Stimulated activated CD4-positive, alpha-beta T cell treated with anti-CD3 and anti-CD28 coated beads, Interleukin-12 subunit alpha, Interleukin-12 subunit beta, amount 100 ng/mL, for 4 hours (primary cell): ENCODE measurements at regions not wholly inside any gene's neighbourhood (a gene's known extent, or its start where the extent isn't known, plus 50 kb on each side); places are given as distances from the start of the nearest gene placed in this dataset.
"Not testable (repeated sequence)": the region's sequence is repeated elsewhere in the genome, so short reads cannot be mapped to it uniquely, and the experiment has no call there.

Experiments
- DNase-seq: peaks from one replicate; pipeline ENCODE4 v3.0.0-alpha.2; 2020

DNA sequence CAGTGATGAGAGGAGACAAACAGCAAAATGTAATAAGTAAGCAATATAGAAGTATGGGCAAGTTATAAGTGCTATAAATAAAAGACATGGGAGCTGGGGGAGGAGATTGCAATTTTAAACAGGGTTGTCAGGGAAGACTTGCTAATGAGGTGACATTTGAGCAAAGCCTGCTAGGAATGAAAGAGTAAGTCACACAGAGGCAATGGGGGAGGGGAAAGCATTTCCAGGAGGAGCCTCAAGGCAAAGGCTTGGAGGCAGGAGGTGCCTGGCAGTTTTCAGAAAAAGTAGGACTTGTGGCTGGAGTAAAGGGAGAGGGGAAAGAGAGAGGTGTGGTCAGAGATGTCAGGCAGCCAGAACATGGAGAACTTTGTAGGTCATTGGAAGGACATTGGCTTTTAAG, 124.4 kb upstream of the NMUR2 start:
- no peak for DNase-seq

DNA sequence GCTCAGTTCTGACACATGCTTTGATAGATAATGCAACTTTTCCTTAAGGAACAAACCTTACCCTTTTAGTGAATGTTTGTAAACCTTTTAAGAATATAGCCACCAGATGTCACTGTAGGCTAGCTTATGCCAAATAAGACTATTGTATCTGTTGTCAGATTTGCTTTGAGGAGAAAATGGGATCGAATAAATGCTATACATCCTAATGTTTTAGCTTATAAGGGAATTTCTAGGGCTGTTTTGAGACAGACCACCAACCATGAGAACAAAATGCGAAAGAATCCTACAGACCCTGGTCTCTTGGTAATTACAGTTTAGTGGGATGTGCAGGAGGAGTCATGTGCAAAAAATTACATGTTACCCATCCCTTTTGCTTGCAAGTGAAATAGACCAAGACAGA, 127.6 kb upstream of the NMUR2 start:
- DNase-seq: no peak

DNA sequence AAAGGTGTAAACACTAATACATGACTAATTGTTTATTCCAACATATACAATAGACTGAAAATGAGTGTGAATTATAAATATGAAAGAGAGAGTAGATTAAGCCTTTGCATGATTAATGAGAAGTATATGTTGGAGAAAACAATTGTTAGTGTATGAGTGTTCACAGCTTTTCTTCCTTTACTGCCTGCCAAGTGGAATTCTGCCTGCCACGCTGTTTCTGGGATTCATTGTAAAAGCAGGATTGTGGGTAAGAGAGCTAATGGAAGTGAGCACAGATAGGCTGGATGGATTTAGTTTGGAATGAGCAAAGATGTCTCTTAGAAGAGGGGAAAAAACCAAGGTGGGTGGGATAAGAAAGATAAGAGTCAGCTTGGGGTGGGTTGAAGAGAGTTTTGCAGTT, 129.6 kb upstream of the NMUR2 start:
- DNase-seq: no peak

DNA sequence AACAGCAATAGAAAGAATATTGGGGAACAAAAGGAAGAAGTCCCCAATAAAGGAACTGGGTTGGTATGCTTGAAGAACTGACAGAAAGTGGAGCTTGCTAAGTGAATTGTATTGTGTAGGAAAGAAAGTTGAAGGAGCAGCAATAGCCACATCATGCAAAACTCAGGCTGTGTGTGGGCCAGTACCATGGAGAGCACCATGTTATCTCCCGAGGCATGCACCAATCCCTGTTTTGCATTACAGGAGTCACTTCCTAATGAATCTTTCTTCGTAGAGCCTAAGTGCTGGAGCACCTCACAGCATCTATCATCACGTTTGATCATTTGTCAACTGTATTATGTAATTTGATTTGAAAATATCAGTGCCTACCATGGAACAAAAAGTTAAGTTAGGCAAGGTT, 137.7 kb upstream of the NMUR2 start:
- DNase-seq: no peak

DNA sequence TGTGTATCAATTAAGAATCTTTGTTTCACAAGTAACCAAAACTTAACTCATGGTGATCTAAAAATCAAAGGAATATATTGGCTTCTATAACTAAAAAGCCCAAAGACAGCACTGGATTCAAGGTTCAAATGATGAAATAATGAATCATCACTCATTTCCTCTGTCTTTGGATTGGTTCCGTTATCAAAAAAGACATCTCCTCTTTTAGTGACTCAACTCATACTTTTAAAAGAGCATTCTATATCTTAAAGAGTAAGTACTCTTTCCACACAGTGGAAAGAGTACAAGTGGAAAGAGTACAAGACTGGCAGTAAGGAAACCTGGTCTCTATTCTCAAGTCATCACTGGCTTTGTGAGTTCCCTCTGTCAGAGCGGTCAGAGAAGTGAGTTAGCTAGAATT, 141.4 kb upstream of the NMUR2 start:
- no peak for DNase-seq

DNA sequence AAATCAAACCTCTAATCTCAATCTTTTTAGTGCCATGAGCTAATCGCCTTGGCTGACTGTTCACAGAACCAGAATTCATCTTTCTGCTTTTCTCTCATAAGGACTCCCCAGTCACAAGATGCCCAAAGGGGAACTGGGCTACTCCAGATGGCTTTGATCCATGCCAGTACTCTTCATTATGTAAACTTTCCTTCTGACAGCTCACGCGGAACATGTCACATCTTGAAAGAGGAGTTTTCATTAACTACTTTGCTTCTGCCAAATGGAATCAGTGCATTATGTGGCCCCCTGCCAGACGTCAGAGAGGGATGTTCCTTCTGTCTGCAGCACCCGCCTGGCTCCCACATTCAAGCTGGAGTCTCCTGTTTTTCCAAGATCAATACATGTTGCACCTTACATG, 142.1 kb upstream of the NMUR2 start:
- DNase-seq: no peak

DNA sequence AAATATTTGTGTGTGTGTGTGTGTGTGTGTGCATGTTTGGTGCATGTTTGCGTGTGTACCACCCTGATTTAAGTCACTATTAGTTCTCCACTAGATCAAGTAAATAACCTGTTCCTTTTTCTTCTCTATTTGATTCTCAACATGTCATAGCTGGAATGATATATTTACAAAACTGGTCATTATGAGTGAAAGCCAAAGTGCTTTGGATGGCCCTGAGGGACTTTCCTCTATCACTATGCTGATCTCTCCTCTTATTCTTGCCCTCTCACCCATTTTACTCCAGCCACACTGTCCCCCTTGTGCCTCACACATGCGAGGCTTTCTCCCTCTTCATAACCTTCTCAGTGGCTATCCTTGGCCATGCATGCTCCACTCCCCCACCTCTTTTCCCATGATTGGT, 144.6 kb upstream of the NMUR2 start:
- DNase-seq: no peak

DNA sequence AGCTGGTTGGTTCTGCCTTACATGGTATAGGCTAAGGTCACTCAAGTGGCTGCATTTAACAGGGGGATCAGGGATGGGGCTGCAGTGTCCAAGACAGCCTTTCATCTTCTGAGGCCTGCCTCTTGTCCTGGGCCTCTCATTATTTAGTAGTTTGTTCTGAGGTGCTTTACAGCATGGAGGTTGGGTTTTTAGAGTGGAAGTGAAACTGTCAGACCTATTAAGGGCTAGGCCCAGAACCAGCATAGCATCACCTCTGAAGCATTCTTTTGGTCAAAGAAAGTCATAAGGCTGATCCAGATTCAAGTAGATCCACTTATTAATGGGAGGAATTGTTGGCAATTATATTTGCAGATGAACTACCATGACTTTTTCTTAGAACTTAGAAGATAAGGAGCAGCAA, 146.0 kb upstream of the NMUR2 start:
- DNase-seq: no peak

DNA sequence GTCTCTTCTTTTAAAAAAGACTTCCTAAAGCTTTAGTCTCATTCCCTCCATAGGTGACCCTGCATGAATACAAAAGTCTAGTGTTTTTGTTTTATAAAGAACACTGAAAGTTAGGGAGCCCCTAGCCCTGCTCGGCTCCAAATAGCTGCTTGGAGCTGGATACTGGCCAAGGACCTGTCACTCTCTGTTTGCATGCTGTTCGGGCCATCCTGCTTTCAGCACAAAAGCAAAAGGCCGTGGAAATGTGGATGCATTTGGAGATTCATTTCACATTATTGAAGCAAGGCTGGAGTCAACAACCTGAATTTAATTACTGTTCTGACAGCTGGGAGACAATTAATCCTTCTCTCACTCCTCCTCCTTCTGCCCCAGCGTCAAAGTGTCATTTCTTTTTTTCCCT, 151.7 kb upstream of the NMUR2 start:
- no peak for DNase-seq

DNA sequence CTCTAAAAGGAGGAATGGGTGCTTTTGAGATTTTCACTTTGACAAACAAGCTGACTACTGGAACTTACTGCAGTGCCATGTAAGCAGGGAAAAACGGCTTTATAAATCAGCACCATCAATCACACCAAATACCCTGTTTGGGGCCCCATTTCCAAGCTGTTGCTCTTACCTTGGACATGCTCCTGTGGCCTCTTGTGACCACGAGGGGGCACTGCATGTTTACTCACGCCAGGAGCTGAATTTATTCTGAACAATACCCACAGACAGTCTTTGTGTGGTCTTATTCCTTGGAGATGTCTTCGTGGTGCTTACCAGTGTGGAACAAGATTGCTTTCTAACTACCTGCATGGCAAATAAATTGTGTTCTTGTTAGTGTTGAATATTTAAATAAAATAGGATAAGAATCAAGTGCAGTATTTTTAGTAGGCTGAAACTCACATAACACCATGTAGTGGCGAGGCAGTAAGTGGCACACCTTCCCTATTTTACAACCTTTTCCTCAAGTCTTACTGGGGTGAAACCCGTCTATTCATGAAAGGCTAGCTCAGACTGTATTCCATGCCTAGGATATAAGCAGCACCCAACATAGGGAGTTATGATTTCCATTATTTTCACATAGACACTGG, 155.5 kb upstream of the NMUR2 start:
- peak; percentile 17 for DNase-seq

DNA sequence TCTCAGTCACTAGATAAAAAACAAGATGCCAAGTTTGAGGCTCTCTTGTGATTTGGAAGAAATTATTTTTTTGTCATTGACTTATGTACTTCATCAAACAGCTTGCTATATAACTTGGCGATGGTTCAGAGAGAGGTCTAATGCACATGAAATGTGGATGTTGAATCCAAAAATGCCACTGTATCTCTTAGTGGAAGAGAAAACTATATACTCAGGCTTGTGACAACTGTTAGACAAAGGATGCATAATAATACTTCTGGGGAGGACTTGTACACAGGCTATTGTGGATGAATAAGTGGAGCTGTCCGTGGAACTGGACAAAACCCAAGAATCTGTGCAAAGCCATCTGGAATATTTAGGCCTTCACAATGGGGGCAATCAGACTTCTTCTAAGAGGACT, 162.9 kb upstream of the NMUR2 start:
- DNase-seq: no peak

DNA sequence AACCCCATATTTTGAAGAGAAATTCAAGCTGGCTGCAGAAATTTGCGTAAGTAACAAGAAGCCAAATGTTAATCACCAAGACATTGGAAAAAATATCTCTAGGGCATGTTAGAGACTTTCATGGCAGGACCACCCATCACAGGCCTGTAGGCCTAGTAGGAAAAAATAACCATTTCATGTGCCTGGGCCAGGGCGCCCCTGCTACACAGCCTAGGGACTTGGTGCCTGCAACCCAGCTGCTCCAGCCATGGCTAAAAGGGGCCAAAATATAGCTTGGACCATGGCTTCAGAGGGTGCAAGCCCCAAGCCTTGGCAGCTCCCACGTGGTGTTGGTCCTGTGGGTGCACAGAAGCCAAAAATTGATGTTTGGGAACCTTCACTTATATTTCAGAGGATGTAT, 167.7 kb upstream of the NMUR2 start:
- DNase-seq: no peak

DNA sequence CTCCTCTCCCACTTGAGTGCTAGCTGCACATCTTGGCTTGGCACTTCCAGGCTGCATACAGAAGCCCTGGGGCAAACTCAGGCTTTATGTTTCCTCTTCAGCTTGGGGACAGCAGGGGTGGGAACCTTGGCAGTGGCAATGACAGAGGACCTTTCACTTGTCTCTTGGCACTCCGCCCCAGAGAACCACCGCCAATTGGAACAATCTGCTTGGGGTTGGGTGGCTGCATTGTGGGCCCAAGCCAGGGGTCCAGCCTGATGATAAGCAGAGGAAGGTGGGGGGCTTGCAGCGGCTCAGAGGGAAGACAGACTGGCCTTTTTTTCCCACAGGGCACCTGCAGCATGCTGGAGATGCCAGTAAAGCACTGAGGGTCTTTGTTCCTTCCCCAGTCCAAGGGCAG, 179.0 kb upstream of the NMUR2 start:
- DNase-seq: no peak

DNA sequence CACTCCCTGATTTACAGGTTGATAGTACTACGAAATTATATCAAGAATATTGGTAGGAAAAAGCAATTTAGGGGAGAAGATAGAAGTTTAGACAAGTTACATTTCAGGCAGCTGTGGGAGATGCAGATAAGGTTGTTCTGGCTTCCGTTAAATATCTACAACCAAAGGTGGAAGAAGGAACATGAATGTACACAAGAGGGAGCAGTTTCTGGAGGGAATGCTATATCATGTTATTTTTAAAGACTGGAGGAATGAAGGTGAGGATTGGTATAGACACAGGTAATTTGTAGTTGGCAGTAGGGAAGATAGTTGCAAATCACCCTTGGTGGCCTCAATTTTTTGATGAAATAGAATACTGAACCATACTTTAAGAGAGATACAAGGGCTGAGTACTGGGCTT, 187.3 kb upstream of the NMUR2 start:
- DNase-seq: no peak

DNA sequence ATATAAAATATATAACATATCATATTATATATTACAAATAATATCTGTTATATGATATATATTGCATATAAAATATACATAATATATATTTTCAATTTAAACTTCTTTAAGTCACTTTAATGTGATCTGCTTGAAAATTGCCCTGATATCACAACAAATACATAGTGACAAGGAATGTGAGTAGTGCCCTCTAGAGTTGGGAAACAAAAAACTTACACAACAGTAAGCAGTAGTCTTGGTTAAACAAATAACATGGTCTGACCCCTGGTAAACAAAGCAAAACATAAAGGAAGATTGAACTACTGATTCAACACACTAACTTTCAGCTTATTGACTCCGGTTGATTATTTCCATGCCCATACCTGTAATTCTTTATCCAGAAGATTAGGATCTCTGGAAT, 188.3 kb upstream of the NMUR2 start:
- no peak for DNase-seq

DNA sequence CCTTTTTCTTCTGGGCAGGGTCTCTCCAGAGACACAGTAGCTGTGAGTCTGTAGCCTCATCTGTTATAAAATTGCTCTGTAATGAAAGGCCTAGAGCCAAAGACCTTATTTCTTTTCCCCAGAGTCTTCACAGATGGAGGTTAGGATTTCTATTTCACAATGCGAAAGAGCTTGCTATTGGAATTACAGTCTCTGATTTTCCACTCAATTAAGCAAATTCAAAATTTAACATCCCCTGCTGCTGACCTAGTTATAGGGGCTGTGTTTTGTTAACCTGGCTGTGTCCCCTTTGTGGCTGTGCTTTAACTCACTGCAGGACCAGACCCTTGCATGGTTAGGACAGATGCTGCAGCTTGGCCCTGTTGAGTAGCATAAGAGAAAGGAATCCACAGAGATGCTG, 190.3 kb upstream of the NMUR2 start:
- no peak for DNase-seq

DNA sequence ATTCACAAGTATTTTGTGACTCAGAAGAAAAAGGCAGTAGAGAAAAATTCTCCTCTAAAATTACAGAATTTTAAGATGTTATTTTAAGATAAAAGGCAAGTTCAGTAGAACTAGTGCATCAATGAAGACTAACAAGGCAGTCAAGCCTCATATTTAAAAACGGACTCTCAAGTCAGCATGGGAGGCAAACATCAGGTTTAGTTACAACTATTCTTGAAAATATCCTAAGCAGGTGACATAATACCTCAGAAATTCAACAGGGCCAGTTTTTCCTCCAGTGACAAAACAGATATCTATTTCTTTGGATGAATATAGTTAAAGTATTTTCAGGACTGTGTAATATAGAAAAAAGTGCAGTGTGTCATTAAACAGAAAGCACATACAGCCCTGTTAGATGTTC, 194.0 kb upstream of the NMUR2 start:
- DNase-seq: no peak

DNA sequence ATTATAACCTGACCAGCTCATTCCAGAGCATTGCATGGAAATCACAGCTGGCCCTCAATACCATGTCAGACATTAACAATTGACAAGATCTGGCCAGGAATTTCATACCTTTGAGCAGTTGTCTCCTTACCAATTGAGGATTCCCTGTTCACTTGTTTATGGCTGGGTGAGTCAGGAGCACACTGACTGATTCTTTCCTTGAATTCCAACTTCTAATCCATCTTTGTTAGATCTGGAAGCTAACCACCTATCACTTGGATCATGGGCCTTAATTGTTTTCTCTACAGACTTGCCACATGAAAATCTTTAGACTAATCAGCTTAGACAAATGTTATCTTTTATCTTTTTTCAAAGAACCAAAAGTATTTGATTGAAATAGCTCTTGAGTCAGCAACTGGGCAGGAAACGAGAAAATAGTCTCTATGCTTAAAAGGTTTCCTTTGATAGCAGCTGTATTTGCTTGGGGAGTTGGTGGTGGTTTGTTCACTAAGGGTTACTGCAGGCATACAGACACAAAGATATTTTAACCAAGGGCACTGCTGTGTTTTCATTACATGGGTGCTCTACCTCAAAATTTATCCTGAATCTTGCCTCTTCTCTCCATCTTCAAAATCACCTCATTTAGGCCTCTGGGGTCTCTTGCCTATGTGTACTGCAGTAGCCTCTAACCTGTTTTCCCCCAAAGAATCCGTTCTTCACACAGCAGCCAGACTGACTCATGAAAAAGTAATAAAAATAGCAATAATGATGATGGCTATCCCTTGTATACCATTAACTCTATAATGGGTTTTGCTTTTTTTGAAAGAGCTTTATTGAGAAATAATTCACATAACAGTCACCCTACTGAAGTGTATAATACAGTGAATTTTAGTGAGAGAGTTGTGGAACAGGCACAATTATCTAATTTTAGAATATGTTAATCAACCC, 197.0 kb upstream of the NMUR2 start:
- DNase-seq: no peak

DNA sequence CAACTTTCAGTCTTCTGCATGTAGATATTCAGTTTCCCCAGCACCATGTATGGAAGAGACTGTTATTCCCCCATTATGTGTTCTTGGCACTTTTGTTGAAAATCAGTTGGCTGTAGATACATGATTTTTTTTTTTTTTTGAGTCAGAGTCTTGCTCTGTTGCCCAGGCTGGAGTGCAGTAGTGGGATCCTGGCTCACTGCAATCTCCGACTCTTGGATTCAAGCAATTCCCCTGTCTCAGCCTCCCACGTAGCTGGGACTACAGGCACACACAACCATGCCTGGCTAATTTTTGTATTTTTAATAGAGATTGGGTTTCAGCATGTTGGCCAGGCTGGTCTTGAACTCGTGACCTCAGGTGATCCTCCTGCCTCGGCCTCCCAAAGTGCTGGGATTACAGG, 201.0 kb upstream of the NMUR2 start:
- not testable (repeated sequence) for DNase-seq

DNA sequence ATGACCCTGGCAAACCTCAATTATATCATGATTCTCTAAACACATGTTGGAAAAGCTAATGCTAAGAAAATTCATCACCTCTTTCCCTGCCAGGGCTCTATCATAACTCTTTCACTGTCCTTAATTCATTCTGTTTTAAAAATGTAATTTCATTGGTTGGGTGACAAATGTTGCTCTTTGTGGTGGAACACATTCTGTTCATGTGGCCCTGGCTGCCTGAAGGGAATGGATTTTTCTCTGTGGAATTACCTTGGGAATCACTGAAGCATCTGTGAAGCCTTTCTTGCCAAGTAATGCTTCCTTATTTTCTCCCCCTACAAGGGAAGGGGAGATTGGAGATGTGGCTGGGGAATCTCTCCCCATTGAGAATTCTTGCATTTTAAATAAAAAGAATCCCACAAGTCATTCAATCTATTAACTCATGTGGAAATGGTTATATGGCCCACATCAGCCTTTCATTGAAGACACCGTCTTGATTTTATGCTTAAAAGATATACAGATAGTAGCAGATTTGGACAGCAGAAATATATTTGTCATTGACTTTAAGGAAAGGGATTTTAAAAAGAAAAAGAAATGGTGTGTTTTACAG, 201.8 kb upstream of the NMUR2 start:
- no peak for DNase-seq

DNA sequence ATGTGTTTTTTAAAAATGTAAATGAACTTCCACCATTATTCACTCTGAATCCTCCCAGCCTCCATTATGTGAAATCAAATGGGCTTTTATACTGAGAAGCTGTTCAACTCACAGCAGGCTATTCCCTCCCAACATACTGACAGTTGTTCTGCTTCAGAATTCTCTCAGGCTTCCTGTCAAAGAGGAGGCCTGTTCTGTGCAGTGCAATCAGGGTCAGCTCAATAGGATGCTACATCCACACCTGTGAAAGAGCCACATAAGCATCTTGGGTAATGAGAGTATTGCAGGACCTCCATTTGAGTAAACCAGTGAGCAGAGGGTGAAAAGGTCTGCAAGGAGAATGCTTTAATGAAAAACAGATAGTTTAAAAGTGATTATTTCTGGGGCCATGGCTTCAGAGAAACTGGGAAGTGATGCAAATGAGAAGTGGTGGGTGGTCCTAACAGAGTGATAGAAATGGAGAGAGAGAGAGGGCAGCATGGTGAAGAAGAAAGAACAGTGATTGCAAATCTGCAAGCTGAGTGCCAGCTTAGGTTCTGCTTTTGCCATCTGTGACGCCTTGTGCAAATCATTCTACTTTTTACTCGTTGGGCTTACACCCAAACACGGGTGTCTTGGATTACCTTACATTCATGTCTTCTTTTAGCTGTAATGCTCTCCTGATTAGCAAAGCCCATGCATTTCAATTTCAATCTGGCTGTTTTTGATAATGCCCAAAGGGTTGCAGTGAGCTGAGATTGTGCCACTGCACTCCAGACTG, 202.5 kb upstream of the NMUR2 start:
- DNase-seq: no peak

DNA sequence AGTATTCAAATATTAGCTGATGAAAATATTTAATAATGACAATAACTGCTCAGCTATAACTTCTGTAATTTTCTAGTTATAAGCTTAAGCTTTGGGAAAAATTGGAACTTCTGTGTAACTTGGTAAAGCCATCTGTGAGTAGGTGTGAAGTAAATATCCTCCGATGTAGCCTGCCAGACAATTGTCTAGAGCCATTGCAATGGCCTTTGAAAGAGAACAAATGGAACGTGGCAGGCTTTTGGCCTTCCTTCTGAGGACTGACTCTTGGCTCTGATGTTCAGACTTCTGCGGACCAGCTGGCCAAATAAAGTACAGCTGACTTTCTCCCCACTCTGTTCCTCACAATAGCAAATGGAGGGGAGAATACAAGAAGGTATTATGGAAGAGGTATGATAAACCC, 203.4 kb upstream of the NMUR2 start:
- no peak for DNase-seq

DNA sequence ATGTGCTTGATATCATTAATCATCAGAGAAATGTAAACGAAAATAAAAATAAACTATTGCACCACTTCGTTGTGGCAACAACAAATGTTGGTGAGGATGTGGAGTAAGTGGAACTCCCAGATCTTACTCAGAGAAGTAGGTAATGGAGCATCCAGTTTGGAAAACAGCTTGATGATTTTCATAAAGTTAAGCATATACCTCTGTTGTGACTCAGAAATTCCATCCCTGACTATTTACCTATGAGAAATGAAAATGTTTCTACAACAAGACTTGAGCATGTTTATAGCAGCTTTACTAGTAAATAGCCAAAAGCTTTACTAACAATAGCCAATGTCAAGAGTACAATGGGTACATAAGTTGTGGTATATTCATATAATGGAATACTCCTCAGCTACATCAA, 214.7 kb upstream of the NMUR2 start:
- no peak for DNase-seq

DNA sequence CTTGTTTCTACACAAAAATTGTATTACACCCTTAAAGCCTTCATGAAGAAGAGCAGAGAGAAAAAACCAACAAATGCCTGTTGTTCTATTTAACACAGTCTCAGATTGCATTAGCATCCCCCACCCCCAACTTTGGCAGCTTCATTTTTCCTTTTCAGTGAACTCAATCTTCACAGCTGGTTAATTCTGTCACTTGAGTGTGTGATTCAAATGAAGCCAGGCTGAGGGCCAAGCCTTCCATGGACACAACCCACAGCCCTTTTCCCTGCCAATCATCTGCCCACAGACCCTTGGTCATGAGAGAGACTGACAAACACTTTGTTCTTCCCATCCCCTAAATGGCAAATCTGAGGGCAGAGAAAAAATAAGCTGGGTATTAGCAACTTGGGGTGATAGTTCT, 217.5 kb upstream of the NMUR2 start:
- DNase-seq: no peak
